Body of pancreas (tissue), 4 donors: ENCODE measurements at regions not wholly inside any gene's neighbourhood (a gene's known extent, or its start where the extent isn't known, plus 50 kb on each side); places are given as distances from the start of the nearest gene placed in this dataset.

ENCODE experiments used
- POLR2A ChIP-seq, 3 donors: fragments of 450-650 bp; IDR thresholded peaks; one replicate each; pipeline ENCODE4 v1.6.1; 2016; ENCODE audit warnings: antibody characterized with exemption in 3 of 3, mild to moderate bottlenecking in 2 of 3
- TF ChIP-seq, protein P1 (sequence below), 7 experiments: fragments of 450-650 bp in 4 of 7; fragments of 200-600 bp in 3 of 7; sonication (generic) in 3 of 7; IDR thresholded peaks; one replicate each; pipeline ENCODE4 v1.5.1; 2016 to 2019; ENCODE audit warnings: antibody characterized with exemption in 7 of 7

DNA sequence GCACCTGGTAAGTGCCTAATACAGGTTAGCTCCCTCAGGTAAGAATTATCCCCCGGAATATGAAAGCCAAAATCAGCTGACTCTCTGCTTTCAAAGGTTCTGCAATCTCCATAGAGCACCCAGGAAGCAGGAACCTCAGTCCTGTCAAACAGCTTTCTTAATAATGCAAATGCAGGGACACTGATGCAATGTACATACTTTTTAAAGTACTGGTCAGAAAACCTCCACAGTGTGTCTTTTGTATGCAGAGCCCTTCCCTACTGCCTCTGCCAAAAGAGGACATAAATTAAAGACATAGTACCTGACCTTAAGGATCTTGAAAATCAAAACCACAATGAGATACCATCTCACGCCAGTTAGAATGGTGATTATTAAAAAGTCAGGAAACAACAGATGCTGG lies 365.0 kb upstream of the KAZN start:
- TF ChIP-seq, protein P1, sequence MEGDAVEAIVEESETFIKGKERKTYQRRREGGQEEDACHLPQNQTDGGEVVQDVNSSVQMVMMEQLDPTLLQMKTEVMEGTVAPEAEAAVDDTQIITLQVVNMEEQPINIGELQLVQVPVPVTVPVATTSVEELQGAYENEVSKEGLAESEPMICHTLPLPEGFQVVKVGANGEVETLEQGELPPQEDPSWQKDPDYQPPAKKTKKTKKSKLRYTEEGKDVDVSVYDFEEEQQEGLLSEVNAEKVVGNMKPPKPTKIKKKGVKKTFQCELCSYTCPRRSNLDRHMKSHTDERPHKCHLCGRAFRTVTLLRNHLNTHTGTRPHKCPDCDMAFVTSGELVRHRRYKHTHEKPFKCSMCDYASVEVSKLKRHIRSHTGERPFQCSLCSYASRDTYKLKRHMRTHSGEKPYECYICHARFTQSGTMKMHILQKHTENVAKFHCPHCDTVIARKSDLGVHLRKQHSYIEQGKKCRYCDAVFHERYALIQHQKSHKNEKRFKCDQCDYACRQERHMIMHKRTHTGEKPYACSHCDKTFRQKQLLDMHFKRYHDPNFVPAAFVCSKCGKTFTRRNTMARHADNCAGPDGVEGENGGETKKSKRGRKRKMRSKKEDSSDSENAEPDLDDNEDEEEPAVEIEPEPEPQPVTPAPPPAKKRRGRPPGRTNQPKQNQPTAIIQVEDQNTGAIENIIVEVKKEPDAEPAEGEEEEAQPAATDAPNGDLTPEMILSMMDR (IDR thresholded peaks at IDR 0.05), result no peak
- TF ChIP-seq POLR2A (IDR thresholded peaks at IDR 0.05), result no peak
